ENCODE measurements at regions not wholly inside any gene's neighbourhood (a gene's known extent, or its start where the extent isn't known, plus 50 kb on each side); places are given as distances from the start of the nearest gene placed in this dataset.

GRCh38 chr5:72600391-72600981 lies 93.3 kb upstream of the ZNF366 start:
- 75 to 82% (median 81%) methylated on average over 3 of the region's 3 CpGs for WGBS, 4 donors
- Histone ChIP-seq H3K4me1 (replicated peaks in 1 of 2) (peaks cover 25 to 38% of the 10 kb centered on the region in 2 donors), H3K36me3 (replicated peaks in 1 of 2) (no peaks in the 10 kb centered on the region), H3K9me3 (replicated peaks in 1 of 3) (no peaks in the 10 kb centered on the region), H3K27me3 (no peaks in the 10 kb centered on the region), H3K4me3 (no peak overlapping the region), H3K27ac (peak overlapping the region in 1 of 5 donors; percentile 92)
- DNase-seq = no peak
- no peak for TF ChIP-seq CTCF (IDR thresholded peaks at IDR 0.05)
- intact Hi-C loops (cut with DNase I) = no loop called here

- Histone ChIP-seq H3K27me3 (no peaks in the 10 kb centered on the region), H3K36me3 (replicated peaks in 1 of 2) (no peaks in the 10 kb centered on the region), H3K27ac (peak overlapping the region in 2 of 5 donors; percentile 17 to 92), H3K9me3 (replicated peaks in 1 of 3) (no peaks in the 10 kb centered on the region), H3K4me1 (replicated peaks in 1 of 2) (peaks cover 25 to 35% of the 10 kb centered on the region in 2 donors), H3K4me3 (no peak overlapping the region)
- intact Hi-C loops (cut with DNase I) = no loop called here
- TF ChIP-seq CTCF (IDR thresholded peaks at IDR 0.05) (no peak), POLR2A (IDR thresholded peaks at IDR 0.05) (no peak)
- WGBS, 4 donors = 73 to 80% (median 76%) methylated on average over 5 of the region's 5 CpGs
- DNase-seq = peak in 1 of 7 donors; percentile 17
Observed at GRCh38 chr5:72599519-72600370, 92.5 kb upstream of the ZNF366 start.

GRCh38 chr5:72599065-72599433 lies 91.8 kb upstream of the ZNF366 start:
- Histone ChIP-seq H3K27ac (peak overlapping the region in 2 of 5 donors; percentile 74 to 92), H3K4me3 (no peak overlapping the region), H3K36me3 (replicated peaks in 1 of 2) (no peaks in the 10 kb centered on the region), H3K4me1 (replicated peaks in 1 of 2) (peaks cover 25 to 34% of the 10 kb centered on the region in 2 donors), H3K9me3 (replicated peaks in 1 of 3) (no peaks in the 10 kb centered on the region), H3K27me3 (no peaks in the 10 kb centered on the region)
- TF ChIP-seq POLR2A (IDR thresholded peaks at IDR 0.05) (no peak), CTCF (IDR thresholded peaks at IDR 0.05) (no peak)
- WGBS, 4 donors = 90 to 95% (median 94%) methylated on average over 2 of the region's 2 CpGs
- intact Hi-C loops (cut with DNase I) = no loop called here
- no peak for DNase-seq

GRCh38 chr5:72598401-72599064 lies 91.3 kb upstream of the ZNF366 start:
- TF ChIP-seq POLR2A (IDR thresholded peaks at IDR 0.05) (no peak), CTCF (IDR thresholded peaks at IDR 0.05) (no peak)
- H3K27ac ChIP-seq = peak overlapping the region in 3 of 5 donors; percentile 63 to 92 (median 74)

More at GRCh38 chr5:72598401-72599064, 91.3 kb upstream of the ZNF366 start:
- Histone ChIP-seq H3K9me3 (replicated peaks in 1 of 3) (no peaks in the 10 kb centered on the region), H3K36me3 (replicated peaks in 1 of 2) (no peaks in the 10 kb centered on the region), H3K4me1 (replicated peaks in 1 of 2) (peaks cover 25 to 34% of the 10 kb centered on the region in 2 donors), H3K4me3 (no peak overlapping the region), H3K27me3 (no peaks in the 10 kb centered on the region)
- 71 to 86% (median 74%) methylated on average over 5 of the region's 5 CpGs for WGBS, 4 donors
- intact Hi-C loops (cut with DNase I) = no loop called here
- DNase-seq = peak in 1 of 7 donors; percentile 9
